DMS114 treated with DMSO at 0.1 percent for 48 hours (cell line): ENCODE measurements at regions not wholly inside any gene's neighbourhood (a gene's known extent, or its start where the extent isn't known, plus 50 kb on each side); places are given as distances from the start of the nearest gene placed in this dataset.
"Not testable (repeated sequence)": the region's sequence is repeated elsewhere in the genome, so short reads cannot be mapped to it uniquely, and the experiment has no call there.

Source experiments
- DNase-seq: peaks from one replicate; lab custom pipeline; 2025; ENCODE audit not compliant: unreplicated experiment; lab: John Stamatoyannopoulos, UW

- no peak for DNase-seq
These were observed 62.4 kb downstream of the CRYBB2 start for GRCh38 chr22:25281675-25282345.

- no peak for DNase-seq
These were observed 62.9 kb downstream of the CRYBB2 start for GRCh38 chr22:25282346-25282670.

GRCh38 chr22:25282671-25283561, 63.5 kb downstream of the CRYBB2 start:
- DNase-seq, result no peak

GRCh38 chr22:25288481-25288880, 69.0 kb downstream of the CRYBB2 start:
- DNase-seq, result not testable (repeated sequence)

GRCh38 chr22:25301912-25302311, 82.5 kb downstream of the CRYBB2 start:
- not testable (repeated sequence) for DNase-seq

- not testable (repeated sequence) for DNase-seq
These were observed 90.1 kb downstream of the CRYBB2 start for GRCh38 chr22:25309586-25309985.

- DNase-seq, result not testable (repeated sequence)
These were observed 92.5 kb downstream of the CRYBB2 start for GRCh38 chr22:25311924-25312323.

- no peak for DNase-seq
These were observed 98.8 kb downstream of the CRYBB2 start for GRCh38 chr22:25318081-25318823.

- no peak for DNase-seq
These were observed 107.7 kb downstream of the CRYBB2 start for GRCh38 chr22:25327018-25327755.

- DNase-seq, result no peak
These were observed 111.6 kb downstream of the CRYBB2 start for GRCh38 chr22:25331050-25331449.

- DNase-seq, result not testable (repeated sequence)
These were observed 112.5 kb downstream of the CRYBB2 start for GRCh38 chr22:25331911-25332310.

- no peak for DNase-seq
These were observed 112.9 kb downstream of the CRYBB2 start for GRCh38 chr22:25332386-25332785.

GRCh38 chr22:25334162-25334490, 114.7 kb downstream of the CRYBB2 start:
- no peak for DNase-seq

GRCh38 chr22:25334631-25335030, 115.2 kb downstream of the CRYBB2 start:
- DNase-seq, result not testable (repeated sequence)

- DNase-seq, result not testable (repeated sequence)
These were observed 115.8 kb downstream of the CRYBB2 start for GRCh38 chr22:25335276-25335675.

- not testable (repeated sequence) for DNase-seq
These were observed 121.1 kb downstream of the CRYBB2 start for GRCh38 chr22:25340536-25340935.

- not testable (repeated sequence) for DNase-seq
These were observed 124.9 kb downstream of the CRYBB2 start for GRCh38 chr22:25344366-25344765.

GRCh38 chr22:25346859-25347751, 127.7 kb downstream of the CRYBB2 start:
- no peak for DNase-seq

- DNase-seq, result no peak
These were observed 128.3 kb downstream of the CRYBB2 start for GRCh38 chr22:25347752-25348102.

- DNase-seq, result no peak
These were observed 129.0 kb downstream of the CRYBB2 start for GRCh38 chr22:25348391-25348790.
